ENCODE measurements at regions not wholly inside any gene's neighbourhood (a gene's known extent, or its start where the extent isn't known, plus 50 kb on each side); places are given as distances from the start of the nearest gene placed in this dataset.

DNA sequence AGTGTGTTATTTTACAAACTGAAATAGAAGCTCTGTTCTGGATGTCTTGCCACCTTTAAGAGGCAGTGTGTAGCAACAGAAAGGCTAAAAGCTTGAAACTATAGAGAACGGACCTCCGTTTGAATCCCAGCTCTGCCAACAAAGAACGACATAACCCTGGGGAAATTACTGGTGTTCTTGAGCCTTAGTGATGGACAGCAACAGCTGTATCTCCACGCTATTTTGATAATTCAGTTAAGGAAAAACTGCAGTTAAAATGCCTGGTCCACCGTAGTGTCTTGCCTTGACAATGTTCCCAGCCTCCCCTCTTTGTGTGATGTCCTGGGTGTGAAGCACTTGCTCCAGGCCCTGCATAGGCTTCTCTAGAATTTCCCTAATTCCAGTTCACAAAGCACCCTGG is 256.8 kb upstream of the HS3ST1 start:
- Mint-ChIP-seq H3K9me3 (no peaks in the 10 kb centered on the region), H3K27ac (no peak overlapping the region), H3K27me3 (peaks cover 4% of the 10 kb centered on the region), H3K4me1 (ENCODE audit: low read depth) (no peaks in the 10 kb centered on the region), H3K4me3 (no peak overlapping the region), H3K36me3 (ENCODE audit: low read depth) (no peaks in the 10 kb centered on the region)
- Histone ChIP-seq H3K27me3 (ENCODE audit: control insufficient read depth in 1 of 2, insufficient read depth in 2 of 2, low read length in 2 of 2) (peaks cover 0 to 6% of the 10 kb centered on the region in 2 experiments), H3K4me3 (ENCODE audit: low read length) (no peak overlapping the region), H3K9me3 (ENCODE audit: control insufficient read depth in 1 of 2, insufficient read depth in 1 of 2, low read length in 2 of 2) (no peaks in the 10 kb centered on the region), H3K27ac (ENCODE audit: low read depth in 1 of 2, low read length in 2 of 2) (no peak overlapping the region), H3K4me1 (ENCODE audit: insufficient read depth, low read length) (no peaks in the 10 kb centered on the region), H3K36me3 (ENCODE audit: insufficient read depth, low read length) (no peaks in the 10 kb centered on the region)
- ATAC-seq (ENCODE audit: poor library complexity) (no peak), DNase-seq (no peak)
- ChIA-PET POLR2A (no interaction called here), CTCF (no interaction called here)
- intact Hi-C loops (cut with DNase I, micrococcal nuclease), result no loop called here
- TF ChIP-seq, protein P1, sequence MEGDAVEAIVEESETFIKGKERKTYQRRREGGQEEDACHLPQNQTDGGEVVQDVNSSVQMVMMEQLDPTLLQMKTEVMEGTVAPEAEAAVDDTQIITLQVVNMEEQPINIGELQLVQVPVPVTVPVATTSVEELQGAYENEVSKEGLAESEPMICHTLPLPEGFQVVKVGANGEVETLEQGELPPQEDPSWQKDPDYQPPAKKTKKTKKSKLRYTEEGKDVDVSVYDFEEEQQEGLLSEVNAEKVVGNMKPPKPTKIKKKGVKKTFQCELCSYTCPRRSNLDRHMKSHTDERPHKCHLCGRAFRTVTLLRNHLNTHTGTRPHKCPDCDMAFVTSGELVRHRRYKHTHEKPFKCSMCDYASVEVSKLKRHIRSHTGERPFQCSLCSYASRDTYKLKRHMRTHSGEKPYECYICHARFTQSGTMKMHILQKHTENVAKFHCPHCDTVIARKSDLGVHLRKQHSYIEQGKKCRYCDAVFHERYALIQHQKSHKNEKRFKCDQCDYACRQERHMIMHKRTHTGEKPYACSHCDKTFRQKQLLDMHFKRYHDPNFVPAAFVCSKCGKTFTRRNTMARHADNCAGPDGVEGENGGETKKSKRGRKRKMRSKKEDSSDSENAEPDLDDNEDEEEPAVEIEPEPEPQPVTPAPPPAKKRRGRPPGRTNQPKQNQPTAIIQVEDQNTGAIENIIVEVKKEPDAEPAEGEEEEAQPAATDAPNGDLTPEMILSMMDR (IDR thresholded peaks at IDR 0.05), result no peak

DNA sequence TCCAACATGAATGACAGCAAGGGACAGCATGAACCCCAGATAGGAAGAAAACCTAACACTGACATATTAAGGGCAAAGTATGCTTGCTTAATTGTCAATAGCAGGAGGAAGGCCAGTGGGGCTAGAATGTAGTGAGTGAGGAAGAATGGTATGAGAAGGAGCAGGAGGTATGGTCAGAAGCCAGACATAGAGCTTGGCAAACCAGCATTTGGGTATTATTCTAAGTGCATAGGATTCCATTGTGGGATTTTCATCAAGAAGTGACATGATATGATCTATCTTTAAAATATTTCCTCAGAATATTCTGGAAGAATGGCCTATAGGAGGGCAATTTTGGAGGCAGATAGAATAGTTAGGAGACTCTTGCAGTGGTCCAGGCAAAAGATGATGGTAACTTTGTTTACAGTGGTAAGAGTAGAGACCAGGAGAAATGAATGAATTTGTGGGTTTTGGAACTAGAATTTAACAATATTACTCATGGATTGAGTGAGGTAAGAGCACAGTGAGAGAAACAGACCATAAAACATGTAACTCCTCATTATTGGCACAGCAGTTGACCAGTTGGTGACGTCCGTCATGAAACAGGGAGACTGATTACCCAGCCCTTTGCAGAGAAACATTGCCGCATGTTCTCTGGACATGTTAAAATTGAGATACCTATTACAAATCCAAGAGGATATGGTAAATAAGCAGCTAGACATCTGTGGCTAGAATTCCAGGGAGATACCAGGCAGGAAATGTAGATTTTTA is 246.5 kb upstream of the HS3ST1 start:
- POLR2A ChIA-PET, result no interaction called here
- TF ChIP-seq, protein P1 (IDR thresholded peaks at IDR 0.05), result no peak
- Mint-ChIP-seq H3K36me3 (ENCODE audit: low read depth) (no peaks in the 10 kb centered on the region), H3K4me1 (ENCODE audit: low read depth) (no peaks in the 10 kb centered on the region), H3K4me3 (no peak overlapping the region), H3K27ac (no peak overlapping the region), H3K9me3 (no peaks in the 10 kb centered on the region), H3K27me3 (no peaks in the 10 kb centered on the region)
- ATAC-seq (ENCODE audit: poor library complexity) (no peak), DNase-seq (no peak)
- CTCF ChIA-PET, result no interaction called here
- no peak overlapping the region for H3K4me3 ChIP-seq (ENCODE audit: low read length)
- no peak overlapping the region for H3K27ac ChIP-seq (ENCODE audit: low read depth in 1 of 2, low read length in 2 of 2)
- intact Hi-C loops (cut with DNase I, micrococcal nuclease), result no loop called here
- H3K36me3 ChIP-seq (ENCODE audit: insufficient read depth, low read length), result no peaks in the 10 kb centered on the region
- no peaks in the 10 kb centered on the region for H3K4me1 ChIP-seq (ENCODE audit: insufficient read depth, low read length)
- H3K9me3 ChIP-seq (ENCODE audit: control insufficient read depth in 1 of 2, insufficient read depth in 1 of 2, low read length in 2 of 2), result no peaks in the 10 kb centered on the region
- H3K27me3 ChIP-seq (ENCODE audit: control insufficient read depth in 1 of 2, insufficient read depth in 2 of 2, low read length in 2 of 2), result no peaks in the 10 kb centered on the region

GRCh38 chr4:11670304-11670703 is 241.6 kb upstream of the HS3ST1 start:
- no peak for DNase-seq
- no peaks in the 10 kb centered on the region for H3K4me1 Mint-ChIP-seq (ENCODE audit: low read depth)
- H3K9me3 Mint-ChIP-seq, result no peaks in the 10 kb centered on the region
- intact Hi-C loops (cut with DNase I, micrococcal nuclease), result no loop called here
- H3K4me3 Mint-ChIP-seq, result no peak overlapping the region
- no peak for ATAC-seq (ENCODE audit: poor library complexity)
- no peaks in the 10 kb centered on the region for H3K27me3 Mint-ChIP-seq
- Histone ChIP-seq H3K9me3 (ENCODE audit: control insufficient read depth in 1 of 2, insufficient read depth in 1 of 2, low read length in 2 of 2) (no peaks in the 10 kb centered on the region), H3K4me3 (ENCODE audit: low read length) (no peak overlapping the region), H3K27ac (ENCODE audit: low read depth in 1 of 2, low read length in 2 of 2) (no peak overlapping the region), H3K27me3 (ENCODE audit: control insufficient read depth in 1 of 2, insufficient read depth in 2 of 2, low read length in 2 of 2) (no peaks in the 10 kb centered on the region), H3K4me1 (ENCODE audit: insufficient read depth, low read length) (no peaks in the 10 kb centered on the region), H3K36me3 (ENCODE audit: insufficient read depth, low read length) (no peaks in the 10 kb centered on the region)
- H3K36me3 Mint-ChIP-seq (ENCODE audit: low read depth), result no peaks in the 10 kb centered on the region
- no peak overlapping the region for H3K27ac Mint-ChIP-seq
- TF ChIP-seq, protein P1 (IDR thresholded peaks at IDR 0.05), result no peak
- ChIA-PET CTCF (no interaction called here), POLR2A (no interaction called here)
